ENCODE measurements at regions not wholly inside any gene's neighbourhood (a gene's known extent, or its start where the extent isn't known, plus 50 kb on each side); places are given as distances from the start of the nearest gene placed in this dataset.

DNA sequence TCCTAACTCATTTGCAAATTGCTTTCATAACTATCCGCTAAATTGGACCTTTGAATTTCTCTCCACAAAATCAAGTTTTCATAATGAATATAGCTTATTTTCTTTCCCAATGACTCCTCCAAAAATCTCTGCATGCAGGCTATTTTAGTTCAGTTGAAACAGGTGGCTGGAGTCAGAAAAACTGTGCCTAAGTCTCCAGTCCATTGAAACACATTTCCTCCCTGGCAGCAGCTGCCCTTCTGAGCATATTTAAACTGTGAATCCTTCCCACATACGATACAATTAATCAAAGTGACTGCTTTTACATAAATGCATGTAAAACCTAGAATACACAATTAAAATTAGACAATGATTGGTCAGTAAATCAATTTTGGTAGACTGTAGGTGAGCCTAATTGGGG is 344.6 kb upstream of the MARCKS start:
- Histone ChIP-seq H4K20me1 (ENCODE audit: insufficient read depth) (no peaks in the 10 kb centered on the region), H3K79me2 (ENCODE audit: insufficient read depth, low read length) (no peaks in the 10 kb centered on the region), H3K27me3 (ENCODE audit: insufficient read depth, low read length) (no peaks in the 10 kb centered on the region), H3K36me3 (ENCODE audit: control insufficient read depth in 1 of 2, insufficient read depth in 2 of 2, low read length in 2 of 2) (no peaks in the 10 kb centered on the region), H3K27ac (ENCODE audit: low read depth, low read length) (no peak overlapping the region), H3K4me1 (ENCODE audit: control insufficient read depth in 1 of 2, insufficient read depth in 2 of 2, low read length in 2 of 2) (no peaks in the 10 kb centered on the region), H3K4me2 (ENCODE audit: low read length) (no peak overlapping the region), H3K9me2 (ENCODE audit: insufficient read depth) (no peaks in the 10 kb centered on the region), H2AFZ (ENCODE audit: low read depth, low read length, poor library complexity, severe bottlenecking) (no peak overlapping the region), H3K9ac (ENCODE audit: low read length) (no peak overlapping the region), H3K9me3 (ENCODE audit: control insufficient read depth in 1 of 2, insufficient read depth in 1 of 2, low read depth in 1 of 2, low read length in 2 of 2) (no peaks in the 10 kb centered on the region), H3K4me3 (replicated peaks in 1 of 2; ENCODE audit: low read depth in 1 of 2, low read length in 2 of 2) (no peak overlapping the region)
- BruUV-seq (replicated peaks): no TSS peak
- ATAC-seq (no peak), DNase-seq (ENCODE audit: low read depth, low spot score) (no peak)
- ChIA-PET CTCF (no interaction called here), POLR2A (no interaction called here), RAD21 (ENCODE audit: low non-redundant PET in 1 of 2, low total read pairs in 2 of 2, uncharacterized antibody in 2 of 2, unreplicated experiment in 2 of 2) (no interaction called here)
- TF ChIP-seq EZH2phosphoT487 (IDR thresholded peaks at IDR 0.05; ENCODE audit: borderline replicate concordance) (no peak), SRF (IDR thresholded peaks at IDR 0.05; ENCODE audit: low read depth) (no peak), POLR2AphosphoS5 (IDR thresholded peaks at IDR 0.05; ENCODE audit: low read depth, low read length) (no peak), EGR1 (IDR thresholded peaks at IDR 0.05; ENCODE audit: low read depth) (no peak), POLR2A (IDR thresholded peaks at IDR 0.05; ENCODE audit: borderline replicate concordance, extremely low read depth, insufficient read depth, insufficient read length) (no peak), TCF7L2 (IDR thresholded peaks at IDR 0.05; ENCODE audit: borderline replicate concordance, extremely low read depth, insufficient read depth, insufficient read length) (no peak), SIN3A (IDR thresholded peaks at IDR 0.05; ENCODE audit: low read depth) (no peak), JUND (IDR thresholded peaks at IDR 0.05) (no peak), FOSL1 (IDR thresholded peaks at IDR 0.05; ENCODE audit: low read depth) (no peak), ATF3 (IDR thresholded peaks at IDR 0.05) (no peak), SP1 (IDR thresholded peaks at IDR 0.05; ENCODE audit: low read depth) (no peak), CEBPB (IDR thresholded peaks at IDR 0.05; ENCODE audit: low read depth) (no peak), YY1 (IDR thresholded peaks at IDR 0.05; ENCODE audit: extremely low read depth, insufficient replicate concordance, low read depth, low read length) (no peak), CBX3 (IDR thresholded peaks at IDR 0.05; ENCODE audit: low read depth) (no peak)
- intact Hi-C loops (cut with micrococcal nuclease): no loop called here

DNA sequence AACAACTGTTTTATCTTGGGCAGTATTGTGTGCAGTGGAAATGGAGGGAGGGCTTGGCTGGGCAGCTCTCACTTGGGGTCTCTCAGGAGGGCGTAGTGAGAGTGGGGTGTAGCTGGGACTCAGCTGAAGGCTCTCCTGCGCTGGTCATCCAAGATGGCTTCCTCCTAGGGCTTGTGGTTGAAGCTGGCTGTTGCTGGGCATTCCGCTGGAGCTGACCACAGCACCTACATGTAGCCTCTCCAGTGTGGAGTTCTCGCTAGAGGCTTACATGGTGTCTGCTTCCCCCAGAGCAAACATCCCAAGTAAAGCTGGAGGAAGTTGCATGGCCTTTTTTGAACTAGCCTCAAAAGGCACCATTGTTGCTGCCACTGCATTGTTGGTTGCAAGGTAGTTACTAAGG is 344.1 kb upstream of the MARCKS start:
- Histone ChIP-seq H3K9me2 (ENCODE audit: insufficient read depth) (no peaks in the 10 kb centered on the region), H3K4me1 (ENCODE audit: control insufficient read depth in 1 of 2, insufficient read depth in 2 of 2, low read length in 2 of 2) (no peaks in the 10 kb centered on the region), H3K36me3 (ENCODE audit: control insufficient read depth in 1 of 2, insufficient read depth in 2 of 2, low read length in 2 of 2) (no peaks in the 10 kb centered on the region), H3K27ac (ENCODE audit: low read depth, low read length) (no peak overlapping the region), H3K27me3 (ENCODE audit: insufficient read depth, low read length) (no peaks in the 10 kb centered on the region), H2AFZ (ENCODE audit: low read depth, low read length, poor library complexity, severe bottlenecking) (no peak overlapping the region), H4K20me1 (ENCODE audit: insufficient read depth) (no peaks in the 10 kb centered on the region), H3K9ac (ENCODE audit: low read length) (no peak overlapping the region), H3K4me2 (ENCODE audit: low read length) (no peak overlapping the region), H3K79me2 (ENCODE audit: insufficient read depth, low read length) (no peaks in the 10 kb centered on the region), H3K4me3 (replicated peaks in 1 of 2; ENCODE audit: low read depth in 1 of 2, low read length in 2 of 2) (no peak overlapping the region), H3K9me3 (ENCODE audit: control insufficient read depth in 1 of 2, insufficient read depth in 1 of 2, low read depth in 1 of 2, low read length in 2 of 2) (no peaks in the 10 kb centered on the region)
- TF ChIP-seq EZH2 (IDR thresholded peaks at IDR 0.05) (no peak), YY1 (IDR thresholded peaks at IDR 0.05; ENCODE audit: extremely low read depth, insufficient replicate concordance, low read depth, low read length) (no peak), SRF (IDR thresholded peaks at IDR 0.05; ENCODE audit: low read depth) (no peak), EGR1 (IDR thresholded peaks at IDR 0.05; ENCODE audit: low read depth) (no peak), FOSL1 (IDR thresholded peaks at IDR 0.05; ENCODE audit: low read depth) (no peak), EZH2phosphoT487 (IDR thresholded peaks at IDR 0.05; ENCODE audit: borderline replicate concordance) (no peak), ZNF274 (IDR thresholded peaks at IDR 0.05; ENCODE audit: low read depth, low read length) (no peak), POLR2A (IDR thresholded peaks at IDR 0.05; ENCODE audit: borderline replicate concordance, extremely low read depth, insufficient read depth, insufficient read length) (no peak), RAD21 (IDR thresholded peaks at IDR 0.05; ENCODE audit: low read depth) (no peak), SP1 (IDR thresholded peaks at IDR 0.05; ENCODE audit: low read depth) (no peak), MAX (IDR thresholded peaks at IDR 0.05) (no peak)
- TF ChIP-seq, protein P1, sequence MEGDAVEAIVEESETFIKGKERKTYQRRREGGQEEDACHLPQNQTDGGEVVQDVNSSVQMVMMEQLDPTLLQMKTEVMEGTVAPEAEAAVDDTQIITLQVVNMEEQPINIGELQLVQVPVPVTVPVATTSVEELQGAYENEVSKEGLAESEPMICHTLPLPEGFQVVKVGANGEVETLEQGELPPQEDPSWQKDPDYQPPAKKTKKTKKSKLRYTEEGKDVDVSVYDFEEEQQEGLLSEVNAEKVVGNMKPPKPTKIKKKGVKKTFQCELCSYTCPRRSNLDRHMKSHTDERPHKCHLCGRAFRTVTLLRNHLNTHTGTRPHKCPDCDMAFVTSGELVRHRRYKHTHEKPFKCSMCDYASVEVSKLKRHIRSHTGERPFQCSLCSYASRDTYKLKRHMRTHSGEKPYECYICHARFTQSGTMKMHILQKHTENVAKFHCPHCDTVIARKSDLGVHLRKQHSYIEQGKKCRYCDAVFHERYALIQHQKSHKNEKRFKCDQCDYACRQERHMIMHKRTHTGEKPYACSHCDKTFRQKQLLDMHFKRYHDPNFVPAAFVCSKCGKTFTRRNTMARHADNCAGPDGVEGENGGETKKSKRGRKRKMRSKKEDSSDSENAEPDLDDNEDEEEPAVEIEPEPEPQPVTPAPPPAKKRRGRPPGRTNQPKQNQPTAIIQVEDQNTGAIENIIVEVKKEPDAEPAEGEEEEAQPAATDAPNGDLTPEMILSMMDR (IDR thresholded peaks at IDR 0.05 in 2 of 3, conservative IDR thresholded peaks at IDR 0.05 in 1 of 3; ENCODE audit: borderline replicate concordance in 1 of 3, insufficient read depth in 1 of 3, low read depth in 2 of 3, low read length in 2 of 3): no peak
- intact Hi-C loops (cut with micrococcal nuclease): no loop called here
- no peak for ATAC-seq
- ChIA-PET CTCF (no interaction called here), RAD21 (ENCODE audit: low non-redundant PET in 1 of 2, low total read pairs in 2 of 2, uncharacterized antibody in 2 of 2, unreplicated experiment in 2 of 2) (no interaction called here), POLR2A (no interaction called here)
- BruUV-seq (replicated peaks): no TSS peak
- DNase-seq (ENCODE audit: low read depth, low spot score): no peak
